SK-N-SH treated with all-trans-retinoic acid at 6 μM for 48 hours (cell line): ENCODE measurements at regions not wholly inside any gene's neighbourhood (a gene's known extent, or its start where the extent isn't known, plus 50 kb on each side); places are given as distances from the start of the nearest gene placed in this dataset.

Experiments
- ARNTL ChIP-seq: fragments of 450-650 bp; formaldehyde crosslinking; IDR thresholded peaks from 2 replicates; pipeline ENCODE4 v1.5.0; 2020; ENCODE audit warnings: low read depth, mild to moderate bottlenecking, moderate library complexity, borderline replicate concordance
- BACH2 ChIP-seq: fragments of 250-450 bp; sonication (Bioruptor Pico); IDR thresholded peaks from 2 replicates; pipeline ENCODE4 v1.9.0; 2021; ENCODE audit warnings: mild to moderate bottlenecking, borderline replicate concordance
- GLIS3 ChIP-seq: fragments of 250-450 bp; sonication (Bioruptor Pico); IDR thresholded peaks from 2 replicates; pipeline ENCODE4 v1.5.0; 2020; ENCODE audit warnings: mild to moderate bottlenecking, moderate library complexity
- ISL1 ChIP-seq: fragments of 250-450 bp; sonication (Bioruptor Pico); IDR thresholded peaks from 2 replicates; pipeline ENCODE4 v2.1.2; 2022; ENCODE audit warnings: mild to moderate bottlenecking, moderate library complexity
- SNAI2 ChIP-seq: fragments of 250-450 bp; sonication (Bioruptor Pico); IDR thresholded peaks from 2 replicates; pipeline ENCODE4 v1.5.0; 2020; ENCODE audit warnings: mild to moderate bottlenecking, moderate library complexity
- TOX ChIP-seq: fragments of 250-450 bp; sonication (Bioruptor Pico); IDR thresholded peaks from 2 replicates; pipeline ENCODE4 v1.8.0; 2021; ENCODE audit warnings: mild to moderate bottlenecking, moderate library complexity, borderline replicate concordance
- ZFP30 ChIP-seq: fragments of 450-650 bp; formaldehyde crosslinking; IDR thresholded peaks from 2 replicates; pipeline ENCODE4 v1.5.0; 2022; ENCODE audit warnings: mild to moderate bottlenecking, moderate library complexity
- ZNF70 ChIP-seq: fragments of 450-650 bp; formaldehyde crosslinking; IDR thresholded peaks from 2 replicates; pipeline ENCODE4 v1.5.0; 2020; ENCODE audit warnings: mild to moderate bottlenecking, moderate library complexity
- ZNF8 ChIP-seq: fragments of 450-650 bp; formaldehyde crosslinking; IDR thresholded peaks from 2 replicates; pipeline ENCODE4 v1.5.0; 2020; ENCODE audit warnings: mild to moderate bottlenecking, moderate library complexity
- TF ChIP-seq, protein P1 (sequence below): fragments of 250-450 bp; sonication (Bioruptor Pico); IDR thresholded peaks from 2 replicates; pipeline ENCODE4 v1.8.0; 2020; ENCODE audit warnings: mild to moderate bottlenecking, moderate library complexity, borderline replicate concordance
- TF ChIP-seq, protein P2 (sequence below): fragments of 250-450 bp; sonication (Bioruptor Pico); IDR thresholded peaks from 2 replicates; pipeline ENCODE4 v1.5.0; 2020; ENCODE audit warnings: mild to moderate bottlenecking, moderate library complexity

DNA sequence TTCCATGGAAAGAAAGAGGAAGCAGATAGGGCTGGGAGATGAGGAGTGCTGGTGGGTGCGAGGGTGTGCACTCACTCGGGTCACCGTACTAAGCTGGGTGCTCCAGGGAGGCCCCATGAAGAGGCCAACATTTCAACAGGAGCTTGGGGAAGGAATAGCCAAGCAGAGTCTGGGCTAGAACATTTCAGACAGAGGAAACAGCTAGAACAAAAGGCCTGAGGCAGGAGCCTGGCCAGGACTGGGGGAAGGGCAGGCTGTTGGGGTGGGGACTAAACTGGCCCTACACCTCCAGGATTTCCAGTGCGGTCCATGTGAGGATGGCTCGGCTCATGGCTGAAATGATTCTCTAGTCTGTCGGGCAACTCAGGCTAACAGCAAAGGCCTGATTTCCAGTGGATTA is 90.8 kb downstream of the ZFP36L2 start:
- TF ChIP-seq ZNF8 (CRISPR knock-in tag), result no peak
- TF ChIP-seq ARNTL (CRISPR knock-in tag), result no peak
- no peak for TF ChIP-seq GLIS3 (CRISPR knock-in tag)
- no peak for TF ChIP-seq TOX
- TF ChIP-seq, protein P1, sequence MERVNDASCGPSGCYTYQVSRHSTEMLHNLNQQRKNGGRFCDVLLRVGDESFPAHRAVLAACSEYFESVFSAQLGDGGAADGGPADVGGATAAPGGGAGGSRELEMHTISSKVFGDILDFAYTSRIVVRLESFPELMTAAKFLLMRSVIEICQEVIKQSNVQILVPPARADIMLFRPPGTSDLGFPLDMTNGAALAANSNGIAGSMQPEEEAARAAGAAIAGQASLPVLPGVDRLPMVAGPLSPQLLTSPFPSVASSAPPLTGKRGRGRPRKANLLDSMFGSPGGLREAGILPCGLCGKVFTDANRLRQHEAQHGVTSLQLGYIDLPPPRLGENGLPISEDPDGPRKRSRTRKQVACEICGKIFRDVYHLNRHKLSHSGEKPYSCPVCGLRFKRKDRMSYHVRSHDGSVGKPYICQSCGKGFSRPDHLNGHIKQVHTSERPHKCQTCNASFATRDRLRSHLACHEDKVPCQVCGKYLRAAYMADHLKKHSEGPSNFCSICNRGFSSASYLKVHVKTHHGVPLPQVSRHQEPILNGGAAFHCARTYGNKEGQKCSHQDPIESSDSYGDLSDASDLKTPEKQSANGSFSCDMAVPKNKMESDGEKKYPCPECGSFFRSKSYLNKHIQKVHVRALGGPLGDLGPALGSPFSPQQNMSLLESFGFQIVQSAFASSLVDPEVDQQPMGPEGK (CRISPR knock-in tag), result no peak
- TF ChIP-seq ZNF70, result no peak
- no peak for TF ChIP-seq SNAI2 (CRISPR knock-in tag)
- no peak for TF ChIP-seq ZFP30 (CRISPR knock-in tag)
- no peak for TF ChIP-seq BACH2 (CRISPR knock-in tag)
- TF ChIP-seq, protein P2, sequence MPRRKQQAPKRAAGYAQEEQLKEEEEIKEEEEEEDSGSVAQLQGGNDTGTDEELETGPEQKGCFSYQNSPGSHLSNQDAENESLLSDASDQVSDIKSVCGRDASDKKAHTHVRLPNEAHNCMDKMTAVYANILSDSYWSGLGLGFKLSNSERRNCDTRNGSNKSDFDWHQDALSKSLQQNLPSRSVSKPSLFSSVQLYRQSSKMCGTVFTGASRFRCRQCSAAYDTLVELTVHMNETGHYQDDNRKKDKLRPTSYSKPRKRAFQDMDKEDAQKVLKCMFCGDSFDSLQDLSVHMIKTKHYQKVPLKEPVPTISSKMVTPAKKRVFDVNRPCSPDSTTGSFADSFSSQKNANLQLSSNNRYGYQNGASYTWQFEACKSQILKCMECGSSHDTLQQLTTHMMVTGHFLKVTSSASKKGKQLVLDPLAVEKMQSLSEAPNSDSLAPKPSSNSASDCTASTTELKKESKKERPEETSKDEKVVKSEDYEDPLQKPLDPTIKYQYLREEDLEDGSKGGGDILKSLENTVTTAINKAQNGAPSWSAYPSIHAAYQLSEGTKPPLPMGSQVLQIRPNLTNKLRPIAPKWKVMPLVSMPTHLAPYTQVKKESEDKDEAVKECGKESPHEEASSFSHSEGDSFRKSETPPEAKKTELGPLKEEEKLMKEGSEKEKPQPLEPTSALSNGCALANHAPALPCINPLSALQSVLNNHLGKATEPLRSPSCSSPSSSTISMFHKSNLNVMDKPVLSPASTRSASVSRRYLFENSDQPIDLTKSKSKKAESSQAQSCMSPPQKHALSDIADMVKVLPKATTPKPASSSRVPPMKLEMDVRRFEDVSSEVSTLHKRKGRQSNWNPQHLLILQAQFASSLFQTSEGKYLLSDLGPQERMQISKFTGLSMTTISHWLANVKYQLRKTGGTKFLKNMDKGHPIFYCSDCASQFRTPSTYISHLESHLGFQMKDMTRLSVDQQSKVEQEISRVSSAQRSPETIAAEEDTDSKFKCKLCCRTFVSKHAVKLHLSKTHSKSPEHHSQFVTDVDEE (CRISPR knock-in tag), result no peak
- TF ChIP-seq ISL1 (CRISPR knock-in tag), result no peak
